H7 (cell line): ENCODE measurements at regions not wholly inside any gene's neighbourhood (a gene's known extent, or its start where the extent isn't known, plus 50 kb on each side); places are given as distances from the start of the nearest gene placed in this dataset.

ENCODE experiments used
- DNase-seq: peaks from one replicate; pipeline ENCODE4 v3.0.0; 2012
- H3K27me3 ChIP-seq: 2 replicates; pipeline ENCODE4 v1.6.0; 2011; ENCODE audit warnings: mild to moderate bottlenecking, low read length; ENCODE audit not compliant: control insufficient read depth, insufficient read depth
- H3K36me3 ChIP-seq: replicated peaks from 2 replicates; pipeline ENCODE4 v1.5.1; 2011; ENCODE audit warnings: low read length; ENCODE audit not compliant: control insufficient read depth, insufficient read depth
- H3K4me3 ChIP-seq: 2 replicates; pipeline ENCODE4 v1.5.1; 2011; ENCODE audit warnings: low read depth, mild to moderate bottlenecking, control low read depth, low read length, moderate library complexity; ENCODE audit not compliant: insufficient read depth

DNA sequence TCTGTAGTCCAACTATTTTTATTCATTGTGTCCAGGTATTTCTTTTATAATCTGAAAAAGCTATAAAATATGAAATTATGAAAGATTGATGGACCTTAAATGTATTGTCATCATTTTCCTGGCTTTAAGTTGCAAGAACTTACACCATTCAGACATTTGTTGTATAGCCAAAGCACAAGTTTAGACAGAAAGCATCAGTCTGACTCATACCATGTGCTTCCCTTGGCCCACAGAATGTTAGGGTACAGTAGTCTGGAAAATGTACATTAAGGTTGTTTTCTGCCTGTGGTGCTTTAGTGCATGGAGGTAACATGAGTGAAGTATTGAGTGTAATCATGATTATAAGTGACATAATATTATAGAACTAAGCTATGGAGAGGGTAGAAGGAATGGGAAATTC lies 1002.5 kb downstream of the BCL11B start:
- no peak overlapping the region for H3K4me3 ChIP-seq
- no peaks in the 10 kb centered on the region for H3K36me3 ChIP-seq
- DNase-seq, result no peak
- no peaks in the 10 kb centered on the region for H3K27me3 ChIP-seq

- no peak for DNase-seq
These were observed 1001.8 kb downstream of the BCL11B start for GRCh38 chr14:98270201-98270600.

DNA sequence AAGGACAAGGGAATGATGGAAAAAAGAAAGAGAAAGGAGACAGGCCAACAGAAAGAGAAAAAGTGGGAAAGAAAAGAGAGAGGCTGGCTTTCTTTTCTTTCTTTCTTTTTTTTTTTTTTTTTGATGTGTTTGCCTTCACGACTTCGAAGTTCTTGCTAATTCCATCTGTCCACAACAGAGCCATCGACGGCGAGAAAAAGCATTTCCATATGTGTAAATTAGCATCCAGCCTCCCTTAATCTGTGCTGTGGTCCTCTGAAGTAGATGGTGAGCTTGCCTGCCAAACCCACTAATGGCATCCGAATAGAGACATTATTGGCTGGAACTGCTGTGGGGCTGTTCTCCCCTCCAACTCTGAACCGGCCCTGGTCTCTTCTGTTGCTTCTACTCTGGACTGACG lies 997.4 kb downstream of the BCL11B start:
- no peak for DNase-seq
- Histone ChIP-seq H3K36me3 (no peaks in the 10 kb centered on the region), H3K4me3 (no peak overlapping the region)

More at GRCh38 chr14:98270201-98270600, 1001.8 kb downstream of the BCL11B start:
- no peaks in the 10 kb centered on the region for H3K27me3 ChIP-seq
- no peaks in the 10 kb centered on the region for H3K36me3 ChIP-seq
- H3K4me3 ChIP-seq, result no peak overlapping the region

DNA sequence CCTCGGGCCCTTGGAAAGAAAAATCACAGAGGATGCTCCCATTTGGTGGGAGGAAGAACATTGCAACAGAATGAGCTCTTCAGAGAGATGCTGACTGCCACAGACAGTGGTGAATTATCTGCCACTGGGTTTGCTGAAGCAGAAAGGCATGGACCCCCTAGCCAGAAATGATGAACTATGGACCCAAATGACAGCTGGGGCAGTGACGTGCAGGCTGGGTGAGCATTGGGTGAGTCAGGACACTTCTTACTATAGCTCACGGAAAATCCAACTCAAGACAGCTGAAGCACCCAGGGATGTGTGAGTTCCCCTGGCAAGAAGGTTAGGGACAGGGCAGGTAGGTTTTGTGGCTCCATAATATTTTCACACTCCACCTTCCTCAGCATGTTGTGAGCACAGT lies 993.2 kb downstream of the BCL11B start:
- no peaks in the 10 kb centered on the region for H3K36me3 ChIP-seq
- H3K4me3 ChIP-seq, result no peak overlapping the region
- H3K27me3 ChIP-seq, result no peaks in the 10 kb centered on the region
- DNase-seq, result no peak

More for the DNA sequence above, 997.4 kb downstream of the BCL11B start:
- H3K27me3 ChIP-seq, result no peaks in the 10 kb centered on the region

DNA sequence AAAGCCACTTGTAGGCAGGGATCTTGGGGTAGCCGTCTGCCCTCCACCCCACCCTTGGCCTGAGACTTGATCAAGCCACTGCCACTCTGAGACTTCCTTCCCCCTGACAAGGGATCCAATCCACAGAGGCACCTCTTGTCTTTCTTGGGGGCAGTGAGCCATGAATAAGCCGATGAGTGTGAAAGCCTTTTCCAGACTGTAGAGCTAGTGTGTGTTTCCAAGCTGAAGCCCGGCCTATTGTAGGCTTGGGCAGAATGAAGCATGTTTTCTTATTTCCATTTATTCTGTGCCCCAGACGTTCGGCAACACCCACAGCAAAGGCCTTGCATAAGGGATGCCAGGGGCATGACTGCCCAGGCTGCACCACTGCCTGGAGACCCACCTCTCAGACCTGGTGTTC lies 991.6 kb downstream of the BCL11B start:
- DNase-seq, result no peak
- H3K4me3 ChIP-seq, result no peak overlapping the region
- H3K27me3 ChIP-seq, result no peaks in the 10 kb centered on the region
- H3K36me3 ChIP-seq, result no peaks in the 10 kb centered on the region

DNA sequence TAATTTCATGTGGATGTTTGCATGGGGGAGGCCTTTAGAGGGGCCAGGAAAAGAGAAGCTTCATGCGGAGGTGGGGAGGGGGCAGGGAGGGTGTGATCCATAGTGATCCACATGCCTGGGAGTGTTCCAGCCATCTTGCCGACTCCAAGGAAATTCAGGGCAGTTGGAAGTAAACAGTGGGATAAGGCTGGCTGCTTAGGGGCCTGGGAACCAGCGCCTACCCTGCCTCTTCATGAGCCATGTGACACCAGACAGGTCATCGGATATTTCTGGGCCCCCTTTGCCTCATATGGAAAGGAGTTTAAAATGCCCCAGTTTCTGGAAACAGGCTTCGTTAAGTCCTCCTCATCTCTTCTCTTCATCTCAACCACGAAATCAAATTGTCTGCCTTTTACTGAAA lies 983.2 kb downstream of the BCL11B start:
- H3K36me3 ChIP-seq, result no peaks in the 10 kb centered on the region
- no peak overlapping the region for H3K4me3 ChIP-seq
- no peak for DNase-seq
- H3K27me3 ChIP-seq, result no peaks in the 10 kb centered on the region

DNA sequence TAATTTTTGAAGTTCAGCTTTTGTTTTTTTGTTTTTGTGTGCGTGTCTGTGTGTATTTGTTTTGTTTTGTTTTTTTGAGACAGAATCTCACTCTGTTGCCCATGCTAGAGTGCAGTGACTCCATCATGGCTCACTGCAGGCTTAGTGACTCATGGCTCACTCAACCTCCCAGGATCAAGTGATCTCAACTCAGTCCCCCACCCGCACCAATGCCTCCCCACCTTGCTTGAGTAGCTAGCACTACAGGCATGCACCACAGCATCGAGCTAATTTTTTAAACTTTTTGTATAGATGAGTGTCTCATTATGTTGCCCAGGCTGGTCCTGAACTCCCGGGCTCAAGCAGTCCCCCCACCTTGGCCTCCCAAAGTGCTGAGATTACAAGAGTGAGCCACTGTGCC lies 981.4 kb downstream of the BCL11B start:
- DNase-seq, result no peak
- H3K36me3 ChIP-seq, result no peaks in the 10 kb centered on the region
- H3K4me3 ChIP-seq, result no peak overlapping the region
- no peaks in the 10 kb centered on the region for H3K27me3 ChIP-seq

DNA sequence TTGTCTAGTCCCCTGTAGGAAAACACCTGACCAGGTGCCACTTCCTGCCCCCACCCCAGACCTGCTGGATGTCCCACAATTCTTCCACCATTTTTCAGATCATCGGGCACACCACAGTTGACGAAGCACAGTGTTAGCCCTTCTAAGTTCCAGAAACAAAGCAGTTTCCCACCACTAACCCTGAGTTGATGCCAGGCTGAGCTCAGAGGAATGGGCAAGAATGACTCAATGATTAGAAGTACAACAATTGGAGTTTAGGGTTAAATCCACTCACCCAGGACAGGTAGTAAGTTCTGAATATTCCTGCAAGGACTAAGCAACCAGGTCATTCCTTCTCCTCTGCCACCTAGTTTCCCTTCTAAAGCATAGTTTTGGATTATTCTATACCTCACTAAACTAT lies 979.8 kb downstream of the BCL11B start:
- H3K36me3 ChIP-seq, result no peaks in the 10 kb centered on the region
- no peak for DNase-seq
- H3K4me3 ChIP-seq, result no peak overlapping the region
- H3K27me3 ChIP-seq, result no peaks in the 10 kb centered on the region

GRCh38 chr14:98293576-98293975 lies 978.4 kb downstream of the BCL11B start:
- no peak for DNase-seq
- no peaks in the 10 kb centered on the region for H3K36me3 ChIP-seq
- no peaks in the 10 kb centered on the region for H3K27me3 ChIP-seq
- no peak overlapping the region for H3K4me3 ChIP-seq

GRCh38 chr14:98296895-98297294 lies 975.1 kb downstream of the BCL11B start:
- Histone ChIP-seq H3K27me3 (no peaks in the 10 kb centered on the region), H3K4me3 (no peak overlapping the region), H3K36me3 (no peaks in the 10 kb centered on the region)
- DNase-seq, result no peak

- H3K4me3 ChIP-seq, result no peak overlapping the region
- no peaks in the 10 kb centered on the region for H3K27me3 ChIP-seq
- DNase-seq, result no peak
- no peaks in the 10 kb centered on the region for H3K36me3 ChIP-seq
These were observed 974.4 kb downstream of the BCL11B start for GRCh38 chr14:98297567-98297966.

- no peak for DNase-seq
- H3K27me3 ChIP-seq, result no peaks in the 10 kb centered on the region
These were observed 973.3 kb downstream of the BCL11B start for GRCh38 chr14:98298481-98299244.

DNA sequence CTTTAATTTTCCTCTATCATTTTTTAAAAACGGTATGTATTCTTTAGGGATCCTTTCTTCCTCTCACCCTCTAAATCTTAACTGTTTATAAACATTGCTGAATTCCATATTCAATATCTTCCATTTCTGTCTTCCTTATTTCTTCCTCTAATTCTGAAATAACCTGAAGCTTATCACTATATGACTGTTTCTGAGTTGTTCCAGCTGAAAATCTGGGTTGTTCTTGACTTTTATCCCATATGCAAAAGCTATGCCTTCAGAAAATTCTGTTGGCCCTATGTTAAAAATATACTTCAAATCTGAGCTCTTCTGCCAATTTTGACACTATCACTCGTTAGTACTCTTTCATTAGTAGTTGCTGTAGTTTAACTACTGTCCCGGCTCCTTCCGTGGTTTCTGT lies 970.3 kb downstream of the BCL11B start:
- Histone ChIP-seq H3K27me3 (no peaks in the 10 kb centered on the region), H3K36me3 (no peaks in the 10 kb centered on the region), H3K4me3 (no peak overlapping the region)
- no peak for DNase-seq

More at GRCh38 chr14:98298481-98299244, 973.3 kb downstream of the BCL11B start:
- Histone ChIP-seq H3K36me3 (no peaks in the 10 kb centered on the region), H3K4me3 (no peak overlapping the region)

DNA sequence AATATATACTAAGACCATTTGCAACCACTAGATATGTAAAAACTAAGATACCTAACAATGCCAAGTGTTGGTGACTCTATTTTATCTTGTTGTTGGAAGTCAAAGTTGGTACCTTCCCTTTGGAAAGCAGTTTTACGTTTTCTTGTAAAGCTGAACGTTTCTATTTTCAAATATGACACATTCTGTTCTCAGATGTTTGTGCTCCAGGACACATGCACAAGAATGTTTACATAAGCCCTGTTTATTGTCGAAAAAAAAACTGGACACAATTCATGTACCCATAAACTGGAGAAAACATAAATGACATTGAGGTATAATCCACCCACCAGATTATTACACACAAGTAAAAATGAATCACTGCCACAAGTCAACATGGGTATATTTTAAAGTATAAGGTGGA lies 967.4 kb downstream of the BCL11B start:
- Histone ChIP-seq H3K27me3 (no peaks in the 10 kb centered on the region), H3K4me3 (no peak overlapping the region), H3K36me3 (no peaks in the 10 kb centered on the region)
- DNase-seq, result no peak

GRCh38 chr14:98309591-98309990 lies 962.4 kb downstream of the BCL11B start:
- H3K4me3 ChIP-seq, result no peak overlapping the region
- DNase-seq, result no peak
- H3K36me3 ChIP-seq, result no peaks in the 10 kb centered on the region
- no peaks in the 10 kb centered on the region for H3K27me3 ChIP-seq

- no peak overlapping the region for H3K4me3 ChIP-seq
- no peaks in the 10 kb centered on the region for H3K36me3 ChIP-seq
- no peak for DNase-seq
- H3K27me3 ChIP-seq, result no peaks in the 10 kb centered on the region
These were observed 960.0 kb downstream of the BCL11B start for GRCh38 chr14:98312006-98312405.
